SK-N-SH treated with all-trans-retinoic acid at 6 μM for 48 hours (cell line): ENCODE measurements at regions not wholly inside any gene's neighbourhood (a gene's known extent, or its start where the extent isn't known, plus 50 kb on each side); places are given as distances from the start of the nearest gene placed in this dataset.

Experiments
- ATAC-seq: fragments of 200-7000 bp; cut with Tn5 transposase; 3 replicates; pipeline ENCODE4 v1.9.1; 2020; ENCODE audit warnings: mild to moderate bottlenecking, moderate library complexity
- ARNTL ChIP-seq: fragments of 450-650 bp; formaldehyde crosslinking; IDR thresholded peaks from 2 replicates; pipeline ENCODE4 v1.5.0; 2020; ENCODE audit warnings: low read depth, mild to moderate bottlenecking, moderate library complexity, borderline replicate concordance
- BACH2 ChIP-seq: fragments of 250-450 bp; sonication (Bioruptor Pico); IDR thresholded peaks from 2 replicates; pipeline ENCODE4 v1.9.0; 2021; ENCODE audit warnings: mild to moderate bottlenecking, borderline replicate concordance
- CREB5 ChIP-seq: fragments of 250-450 bp; sonication (Bioruptor Pico); IDR thresholded peaks from 2 replicates; pipeline ENCODE4 v1.5.1; 2020; ENCODE audit warnings: low read depth, mild to moderate bottlenecking, moderate library complexity
- CSDC2 ChIP-seq: fragments of 250-450 bp; sonication (Bioruptor Pico); IDR thresholded peaks from 2 replicates; pipeline ENCODE4 v1.5.0; 2020; ENCODE audit warnings: mild to moderate bottlenecking, moderate library complexity
- CSRNP3 ChIP-seq: fragments of 250-450 bp; sonication (Bioruptor Pico); IDR thresholded peaks from 2 replicates; pipeline ENCODE4 v1.5.1; 2021; ENCODE audit warnings: mild to moderate bottlenecking, moderate library complexity
- ESRRG ChIP-seq: fragments of 250-450 bp; sonication (Bioruptor Pico); IDR thresholded peaks from 2 replicates; pipeline ENCODE4 v1.6.1; 2021; ENCODE audit warnings: mild to moderate bottlenecking
- GLIS3 ChIP-seq: fragments of 250-450 bp; sonication (Bioruptor Pico); IDR thresholded peaks from 2 replicates; pipeline ENCODE4 v1.5.0; 2020; ENCODE audit warnings: mild to moderate bottlenecking, moderate library complexity
- ISL1 ChIP-seq: fragments of 250-450 bp; sonication (Bioruptor Pico); IDR thresholded peaks from 2 replicates; pipeline ENCODE4 v2.1.2; 2022; ENCODE audit warnings: mild to moderate bottlenecking, moderate library complexity
- RARB ChIP-seq: fragments of 250-450 bp; sonication (Bioruptor Pico); IDR thresholded peaks from 2 replicates; pipeline ENCODE4 v1.8.0; 2021; ENCODE audit warnings: mild to moderate bottlenecking, moderate library complexity
- SNAI2 ChIP-seq: fragments of 250-450 bp; sonication (Bioruptor Pico); IDR thresholded peaks from 2 replicates; pipeline ENCODE4 v1.5.0; 2020; ENCODE audit warnings: mild to moderate bottlenecking, moderate library complexity
- TCF4 ChIP-seq: fragments of 250-450 bp; sonication (Bioruptor Pico); IDR thresholded peaks from 2 replicates; pipeline ENCODE4 v1.8.0; 2021; ENCODE audit warnings: mild to moderate bottlenecking, moderate library complexity, borderline replicate concordance
- TOX ChIP-seq: fragments of 250-450 bp; sonication (Bioruptor Pico); IDR thresholded peaks from 2 replicates; pipeline ENCODE4 v1.8.0; 2021; ENCODE audit warnings: mild to moderate bottlenecking, moderate library complexity, borderline replicate concordance
- ZC3H10 ChIP-seq: fragments of 250-450 bp; sonication (Bioruptor Pico); IDR thresholded peaks from 2 replicates; pipeline ENCODE4 v1.5.1; 2021; ENCODE audit warnings: mild to moderate bottlenecking, moderate library complexity
- ZFP30 ChIP-seq: fragments of 450-650 bp; formaldehyde crosslinking; IDR thresholded peaks from 2 replicates; pipeline ENCODE4 v1.5.0; 2022; ENCODE audit warnings: mild to moderate bottlenecking, moderate library complexity
- ZNF565 ChIP-seq: fragments of 450-650 bp; formaldehyde crosslinking; conservative IDR thresholded peaks from 2 replicates; pipeline ENCODE4 v1.5.0; 2020; ENCODE audit warnings: low read depth, mild to moderate bottlenecking, moderate library complexity
- ZNF70 ChIP-seq: fragments of 450-650 bp; formaldehyde crosslinking; IDR thresholded peaks from 2 replicates; pipeline ENCODE4 v1.5.0; 2020; ENCODE audit warnings: mild to moderate bottlenecking, moderate library complexity
- ZNF8 ChIP-seq: fragments of 450-650 bp; formaldehyde crosslinking; IDR thresholded peaks from 2 replicates; pipeline ENCODE4 v1.5.0; 2020; ENCODE audit warnings: mild to moderate bottlenecking, moderate library complexity
- TF ChIP-seq, protein P1 (sequence below): fragments of 250-450 bp; sonication (Bioruptor Pico); IDR thresholded peaks from 2 replicates; pipeline ENCODE4 v1.8.0; 2021; ENCODE audit warnings: low read depth, mild to moderate bottlenecking, moderate library complexity, borderline replicate concordance
- TF ChIP-seq, protein P2 (sequence below): fragments of 250-450 bp; sonication (Bioruptor Pico); IDR thresholded peaks from 2 replicates; pipeline ENCODE4 v1.5.0; 2020; ENCODE audit warnings: mild to moderate bottlenecking, moderate library complexity
- TF ChIP-seq, protein P3 (sequence below): fragments of 250-450 bp; sonication (Bioruptor Pico); IDR thresholded peaks from 2 replicates; pipeline ENCODE4 v1.8.0; 2020; ENCODE audit warnings: mild to moderate bottlenecking, moderate library complexity, borderline replicate concordance

DNA sequence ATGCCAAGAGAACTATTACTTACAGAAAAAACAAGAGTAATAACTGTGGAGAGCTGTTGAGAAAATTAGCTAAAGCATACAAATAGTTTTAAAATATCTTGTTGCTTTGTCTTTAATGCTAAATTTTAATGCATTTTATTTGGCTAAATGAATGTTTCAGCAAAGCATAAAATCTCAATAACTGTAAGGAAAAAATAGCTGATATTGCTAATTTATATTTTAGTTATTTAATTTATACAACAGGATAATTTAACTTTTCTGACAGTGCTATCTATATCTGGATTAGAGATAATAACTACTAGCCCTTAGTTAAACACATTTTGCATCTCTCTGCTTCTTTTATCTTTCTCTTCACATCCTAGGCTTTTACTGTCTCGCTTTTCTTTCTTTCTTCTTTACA lies 1014.9 kb upstream of the COX7C start:
- TF ChIP-seq ZNF8 (CRISPR knock-in tag) (no peak), ZNF70 (CRISPR knock-in tag) (no peak), ISL1 (CRISPR knock-in tag) (no peak), BACH2 (CRISPR knock-in tag) (no peak), ESRRG (CRISPR knock-in tag) (no peak), ZC3H10 (no peak), CSRNP3 (CRISPR knock-in tag) (no peak), RARB (no peak), TOX (no peak), CSDC2 (CRISPR knock-in tag) (no peak), SNAI2 (CRISPR knock-in tag) (no peak), GLIS3 (no peak), ZNF565 (no peak), CREB5 (CRISPR knock-in tag) (no peak), ZFP30 (no peak)
- TF ChIP-seq, protein P1, sequence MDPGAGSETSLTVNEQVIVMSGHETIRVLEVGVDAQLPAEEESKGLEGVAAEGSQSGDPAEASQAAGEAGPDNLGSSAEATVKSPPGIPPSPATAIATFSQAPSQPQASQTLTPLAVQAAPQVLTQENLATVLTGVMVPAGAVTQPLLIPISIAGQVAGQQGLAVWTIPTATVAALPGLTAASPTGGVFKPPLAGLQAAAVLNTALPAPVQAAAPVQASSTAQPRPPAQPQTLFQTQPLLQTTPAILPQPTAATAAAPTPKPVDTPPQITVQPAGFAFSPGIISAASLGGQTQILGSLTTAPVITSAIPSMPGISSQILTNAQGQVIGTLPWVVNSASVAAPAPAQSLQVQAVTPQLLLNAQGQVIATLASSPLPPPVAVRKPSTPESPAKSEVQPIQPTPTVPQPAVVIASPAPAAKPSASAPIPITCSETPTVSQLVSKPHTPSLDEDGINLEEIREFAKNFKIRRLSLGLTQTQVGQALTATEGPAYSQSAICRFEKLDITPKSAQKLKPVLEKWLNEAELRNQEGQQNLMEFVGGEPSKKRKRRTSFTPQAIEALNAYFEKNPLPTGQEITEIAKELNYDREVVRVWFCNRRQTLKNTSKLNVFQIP (CRISPR knock-in tag) = no peak
- ATAC-seq = no peak

- TF ChIP-seq RARB = no peak
- no peak for TF ChIP-seq TCF4 (CRISPR knock-in tag)
- TF ChIP-seq CREB5 (CRISPR knock-in tag) = no peak
- TF ChIP-seq CSDC2 (CRISPR knock-in tag) = no peak
- TF ChIP-seq ISL1 (CRISPR knock-in tag) = no peak
- no peak for TF ChIP-seq ZFP30
- no peak for TF ChIP-seq BACH2 (CRISPR knock-in tag)
- TF ChIP-seq ZNF8 (CRISPR knock-in tag) = no peak
- TF ChIP-seq, protein P1 (CRISPR knock-in tag) = no peak
- TF ChIP-seq TOX = no peak
- no peak for TF ChIP-seq GLIS3
- TF ChIP-seq, protein P2, sequence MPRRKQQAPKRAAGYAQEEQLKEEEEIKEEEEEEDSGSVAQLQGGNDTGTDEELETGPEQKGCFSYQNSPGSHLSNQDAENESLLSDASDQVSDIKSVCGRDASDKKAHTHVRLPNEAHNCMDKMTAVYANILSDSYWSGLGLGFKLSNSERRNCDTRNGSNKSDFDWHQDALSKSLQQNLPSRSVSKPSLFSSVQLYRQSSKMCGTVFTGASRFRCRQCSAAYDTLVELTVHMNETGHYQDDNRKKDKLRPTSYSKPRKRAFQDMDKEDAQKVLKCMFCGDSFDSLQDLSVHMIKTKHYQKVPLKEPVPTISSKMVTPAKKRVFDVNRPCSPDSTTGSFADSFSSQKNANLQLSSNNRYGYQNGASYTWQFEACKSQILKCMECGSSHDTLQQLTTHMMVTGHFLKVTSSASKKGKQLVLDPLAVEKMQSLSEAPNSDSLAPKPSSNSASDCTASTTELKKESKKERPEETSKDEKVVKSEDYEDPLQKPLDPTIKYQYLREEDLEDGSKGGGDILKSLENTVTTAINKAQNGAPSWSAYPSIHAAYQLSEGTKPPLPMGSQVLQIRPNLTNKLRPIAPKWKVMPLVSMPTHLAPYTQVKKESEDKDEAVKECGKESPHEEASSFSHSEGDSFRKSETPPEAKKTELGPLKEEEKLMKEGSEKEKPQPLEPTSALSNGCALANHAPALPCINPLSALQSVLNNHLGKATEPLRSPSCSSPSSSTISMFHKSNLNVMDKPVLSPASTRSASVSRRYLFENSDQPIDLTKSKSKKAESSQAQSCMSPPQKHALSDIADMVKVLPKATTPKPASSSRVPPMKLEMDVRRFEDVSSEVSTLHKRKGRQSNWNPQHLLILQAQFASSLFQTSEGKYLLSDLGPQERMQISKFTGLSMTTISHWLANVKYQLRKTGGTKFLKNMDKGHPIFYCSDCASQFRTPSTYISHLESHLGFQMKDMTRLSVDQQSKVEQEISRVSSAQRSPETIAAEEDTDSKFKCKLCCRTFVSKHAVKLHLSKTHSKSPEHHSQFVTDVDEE (CRISPR knock-in tag) = no peak
- no peak for TF ChIP-seq CSRNP3 (CRISPR knock-in tag)
- TF ChIP-seq SNAI2 (CRISPR knock-in tag) = no peak
- TF ChIP-seq ZNF70 (CRISPR knock-in tag) = no peak
- TF ChIP-seq, protein P3, sequence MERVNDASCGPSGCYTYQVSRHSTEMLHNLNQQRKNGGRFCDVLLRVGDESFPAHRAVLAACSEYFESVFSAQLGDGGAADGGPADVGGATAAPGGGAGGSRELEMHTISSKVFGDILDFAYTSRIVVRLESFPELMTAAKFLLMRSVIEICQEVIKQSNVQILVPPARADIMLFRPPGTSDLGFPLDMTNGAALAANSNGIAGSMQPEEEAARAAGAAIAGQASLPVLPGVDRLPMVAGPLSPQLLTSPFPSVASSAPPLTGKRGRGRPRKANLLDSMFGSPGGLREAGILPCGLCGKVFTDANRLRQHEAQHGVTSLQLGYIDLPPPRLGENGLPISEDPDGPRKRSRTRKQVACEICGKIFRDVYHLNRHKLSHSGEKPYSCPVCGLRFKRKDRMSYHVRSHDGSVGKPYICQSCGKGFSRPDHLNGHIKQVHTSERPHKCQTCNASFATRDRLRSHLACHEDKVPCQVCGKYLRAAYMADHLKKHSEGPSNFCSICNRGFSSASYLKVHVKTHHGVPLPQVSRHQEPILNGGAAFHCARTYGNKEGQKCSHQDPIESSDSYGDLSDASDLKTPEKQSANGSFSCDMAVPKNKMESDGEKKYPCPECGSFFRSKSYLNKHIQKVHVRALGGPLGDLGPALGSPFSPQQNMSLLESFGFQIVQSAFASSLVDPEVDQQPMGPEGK (CRISPR knock-in tag) = no peak
- no peak for TF ChIP-seq ARNTL (CRISPR knock-in tag)
- no peak for TF ChIP-seq ZC3H10
- no peak for TF ChIP-seq ZNF565
- TF ChIP-seq, all 23 proteins: peak for 0
- no peak for ATAC-seq
Measured at GRCh38 chr5:85604378-85604777, 1013.4 kb upstream of the COX7C start.
